H9 (cell line): ENCODE measurements at regions not wholly inside any gene's neighbourhood (a gene's known extent, or its start where the extent isn't known, plus 50 kb on each side); places are given as distances from the start of the nearest gene placed in this dataset.

Experiments used
- DNase-seq: peaks from one replicate; pipeline ENCODE4 v3.0.0-alpha.2; 2017
- H2AFZ ChIP-seq: one replicate; pipeline ENCODE4 v1.6.1; 2013; ENCODE audit warnings: mild to moderate bottlenecking, low read length, control low read depth, moderate library complexity
- H2AK5ac ChIP-seq: 2 replicates; pipeline ENCODE4 v1.6.1; 2013; ENCODE audit warnings: low read length, control low read depth, mixed read lengths; ENCODE audit not compliant: insufficient read length
- H2BK120ac ChIP-seq: one replicate; pipeline ENCODE4 v1.6.1; 2013; ENCODE audit warnings: low read depth, mild to moderate bottlenecking, low read length, control low read depth, inconsistent platforms; ENCODE audit not compliant: poor library complexity, severe bottlenecking
- H2BK12ac ChIP-seq: 2 replicates; pipeline ENCODE4 v1.6.1; 2013; ENCODE audit warnings: low read length, control low read depth, mixed read lengths, low read depth; ENCODE audit not compliant: insufficient read length
- H2BK15ac ChIP-seq: 2 replicates; pipeline ENCODE4 v1.6.1; 2013; ENCODE audit warnings: low read depth, low read length, control low read depth
- H2BK20ac ChIP-seq: one replicate; pipeline ENCODE4 v1.6.1; 2013; ENCODE audit warnings: low read depth, mild to moderate bottlenecking, low read length, control low read depth, inconsistent platforms; ENCODE audit not compliant: poor library complexity, severe bottlenecking
- H2BK5ac ChIP-seq: 2 replicates; pipeline ENCODE4 v1.6.1; 2013; ENCODE audit warnings: low read length, control low read depth, mixed read lengths; ENCODE audit not compliant: insufficient read length
- H3K14ac ChIP-seq: 2 replicates; pipeline ENCODE4 v1.6.1; 2013; ENCODE audit warnings: low read length, control low read depth; ENCODE audit not compliant: insufficient read depth
- H3K18ac ChIP-seq: 2 replicates; pipeline ENCODE4 v1.6.1; 2013; ENCODE audit warnings: low read depth, mild to moderate bottlenecking, mixed read lengths, low read length, control low read depth; ENCODE audit not compliant: insufficient read length
- H3K23ac ChIP-seq: 2 replicates; pipeline ENCODE4 v1.6.1; 2013; ENCODE audit warnings: low read length, control low read depth, mixed read lengths, low read depth; ENCODE audit not compliant: insufficient read length
- H3K23me2 ChIP-seq: 2 replicates; pipeline ENCODE4 v1.6.1; 2013; ENCODE audit warnings: low read depth, mild to moderate bottlenecking, mixed read lengths, low read length, control low read depth; ENCODE audit not compliant: insufficient read length, poor library complexity, severe bottlenecking
- H3K27ac ChIP-seq: 2 replicates; pipeline ENCODE4 v1.5.1; 2013; ENCODE audit warnings: low read length, control low read depth, mixed read lengths, low read depth; ENCODE audit not compliant: insufficient read length
- H3K27me3 ChIP-seq: 2 replicates; pipeline ENCODE4 v1.6.1; 2013; ENCODE audit warnings: low read length, control low read depth, inconsistent platforms; ENCODE audit not compliant: insufficient read depth
- H3K4ac ChIP-seq: 2 replicates; pipeline ENCODE4 v1.6.1; 2013; ENCODE audit warnings: low read depth, mild to moderate bottlenecking, control low read depth, inconsistent platforms, low read length, moderate library complexity
- H3K4me1 ChIP-seq: 2 replicates; pipeline ENCODE4 v1.6.1; 2013; ENCODE audit warnings: low read length, control low read depth, inconsistent platforms; ENCODE audit not compliant: insufficient read depth
- H3K4me2 ChIP-seq: 2 replicates; pipeline ENCODE4 v1.6.1; 2013; ENCODE audit warnings: low read length, control low read depth, mixed read lengths; ENCODE audit not compliant: insufficient read length, insufficient read depth
- H3K56ac ChIP-seq: 2 replicates; pipeline ENCODE4 v1.6.1; 2013; ENCODE audit warnings: low read depth, mild to moderate bottlenecking, mixed read lengths, low read length, control low read depth; ENCODE audit not compliant: insufficient read length
- H3K79me1 ChIP-seq: 2 replicates; pipeline ENCODE4 v1.6.1; 2013; ENCODE audit warnings: low read depth, mild to moderate bottlenecking, moderate library complexity, low read length, control low read depth, inconsistent platforms; ENCODE audit not compliant: insufficient read depth, poor library complexity, severe bottlenecking
- H3K79me2 ChIP-seq: 2 replicates; pipeline ENCODE4 v1.6.1; 2013; ENCODE audit warnings: low read length, control low read depth, inconsistent platforms; ENCODE audit not compliant: insufficient read depth
- H3K9ac ChIP-seq: 2 replicates; pipeline ENCODE4 v1.6.1; 2013; ENCODE audit warnings: low read length, control low read depth, mixed read lengths; ENCODE audit not compliant: insufficient read length; ENCODE audit errors: extremely low read depth
- H3K9me3 ChIP-seq: one replicate; pipeline ENCODE4 v1.6.1; 2013; ENCODE audit warnings: low read depth, low read length, inconsistent platforms; ENCODE audit not compliant: control insufficient read depth
- H3T11ph ChIP-seq: one replicate; pipeline ENCODE4 v1.6.1; 2013; ENCODE audit warnings: mild to moderate bottlenecking, low read length, control low read depth, inconsistent platforms
- H4K20me1 ChIP-seq: one replicate; pipeline ENCODE4 v1.6.1; 2013; ENCODE audit not compliant: control insufficient read depth, insufficient read length, insufficient read depth
- H4K5ac ChIP-seq: 2 replicates; pipeline ENCODE4 v1.6.1; 2013; ENCODE audit warnings: low read depth, mild to moderate bottlenecking, mixed read lengths, low read length, control low read depth; ENCODE audit not compliant: insufficient read length
- H4K8ac ChIP-seq: replicated peaks from 2 replicates; pipeline ENCODE4 v1.6.1; 2013; ENCODE audit warnings: low read length, control low read depth, mixed read lengths, low read depth; ENCODE audit not compliant: insufficient read length
- H4K91ac ChIP-seq: 2 replicates; pipeline ENCODE4 v1.6.1; 2013; ENCODE audit warnings: low read depth, mild to moderate bottlenecking, moderate library complexity, mixed read lengths, low read length, control low read depth; ENCODE audit not compliant: insufficient read length
- H3K27ac Mint-ChIP-seq, 3 experiments: 2 replicates in 2 of 3; 3 replicates in 1 of 3; pipeline ENCODE4 v1.8.0; 2020 to 2021; ENCODE audit warnings: mixed read lengths in 3 of 3, mild to moderate bottlenecking in 1 of 3, moderate library complexity in 1 of 3
- H3K27me3 Mint-ChIP-seq: 2 replicates; pipeline ENCODE4 v1.8.0; 2021; ENCODE audit warnings: low read depth, mild to moderate bottlenecking, moderate library complexity, mixed read lengths
- H3K36me3 Mint-ChIP-seq, 3 experiments: 2 replicates in 2 of 3; 3 replicates in 1 of 3; pipeline ENCODE4 v1.8.0; 2020 to 2021; ENCODE audit warnings: low read depth in 3 of 3, mixed read lengths in 3 of 3; ENCODE audit not compliant: insufficient read depth in 1 of 3
- H3K4me1 Mint-ChIP-seq, 2 experiments: 2 replicates each; pipeline ENCODE4 v1.8.0; 2020; ENCODE audit warnings: mixed read lengths in 2 of 2
- H3K4me3 Mint-ChIP-seq, 2 experiments: 2 replicates in 1 of 2; 3 replicates in 1 of 2; pipeline ENCODE4 v1.8.0; 2020 to 2021; ENCODE audit warnings: mild to moderate bottlenecking in 2 of 2, mixed read lengths in 2 of 2, moderate library complexity in 1 of 2
- H3K9me3 Mint-ChIP-seq, 2 experiments: 2 replicates in 1 of 2; 3 replicates in 1 of 2; pipeline ENCODE4 v1.8.0; 2020; ENCODE audit warnings: mild to moderate bottlenecking in 2 of 2, mixed read lengths in 2 of 2, moderate library complexity in 1 of 2
- CTCF ChIP-seq: fragments of 200-600 bp; sonication (generic); conservative IDR thresholded peaks from 3 replicates; pipeline ENCODE4 v1.8.0; 2021; ENCODE audit warnings: antibody characterized with exemption, mild to moderate bottlenecking
- WGBS: extraction: QIAGEN DNeasy Blood & Tissue Kit; methylation state at CpG from one replicate; pipeline ENCODE4 v1.1.7; 2013; ENCODE audit warnings: missing lambda C conversion rate, low lambda C conversion rate, mixed read lengths; ENCODE audit not compliant: insufficient read length; ENCODE audit errors: extremely low coverage; 5-methylcytosine and 5-hydroxymethylcytosine counted together

GRCh38 chr6:98566126-98566525 is 268.2 kb upstream of the POU3F2 start:
- Histone ChIP-seq H2BK15ac (no peak overlapping the region), H3K23ac (no peak overlapping the region), H2BK20ac (no peak overlapping the region), H3K79me2 (no peaks in the 10 kb centered on the region), H3K9ac (no peak overlapping the region), H4K8ac (no peak overlapping the region), H3K27ac (no peak overlapping the region), H3K9me3 (no peaks in the 10 kb centered on the region), H2AK5ac (no peak overlapping the region), H3K4me2 (no peak overlapping the region), H3K4ac (no peak overlapping the region), H3K56ac (no peak overlapping the region), H3T11ph (no peak overlapping the region), H2BK12ac (no peak overlapping the region), H2BK120ac (no peak overlapping the region), H3K4me1 (no peaks in the 10 kb centered on the region), H4K5ac (no peak overlapping the region), H3K23me2 (no peaks in the 10 kb centered on the region), H3K27me3 (no peaks in the 10 kb centered on the region), H3K14ac (no peak overlapping the region), H2AFZ (no peak overlapping the region), H4K91ac (no peak overlapping the region), H3K79me1 (no peaks in the 10 kb centered on the region), H3K18ac (no peak overlapping the region), H4K20me1 (no peaks in the 10 kb centered on the region), H2BK5ac (no peak overlapping the region)
- Mint-ChIP-seq H3K27me3 (no peaks in the 10 kb centered on the region), H3K27ac (no peak overlapping the region), H3K4me1 (peaks cover 0 to 5% of the 10 kb centered on the region in 2 experiments; a peak in 3 of 4 replicates), H3K36me3 (no peaks in the 10 kb centered on the region), H3K4me3 (no peak overlapping the region), H3K9me3 (no peaks in the 10 kb centered on the region)
- WGBS = no CpG with 5 or more reads among the region's 1 CpG
- DNase-seq = no peak
- no peak for TF ChIP-seq CTCF
